ENCODE measurements at regions not wholly inside any gene's neighbourhood (a gene's known extent, or its start where the extent isn't known, plus 50 kb on each side); places are given as distances from the start of the nearest gene placed in this dataset.

GRCh38 chr9:117464941-117465616 lies 50.2 kb upstream of the ASTN2 start:
- DNase-seq (ENCODE audit: low spot score), result no peak
- Histone ChIP-seq H3K27ac (ENCODE audit: poor library complexity, severe bottlenecking) (no peak overlapping the region), H3K4me1 (ENCODE audit: insufficient read depth, poor library complexity, severe bottlenecking) (no peaks in the 10 kb centered on the region), H3K27me3 (ENCODE audit: insufficient read depth, poor library complexity, severe bottlenecking) (no peaks in the 10 kb centered on the region), H3K36me3 (ENCODE audit: low read depth) (no peaks in the 10 kb centered on the region), H3K4me3 (ENCODE audit: severe bottlenecking) (no peak overlapping the region), H3K9me3 (ENCODE audit: severe bottlenecking) (no peaks in the 10 kb centered on the region)
- no peak for TF ChIP-seq CTCF (IDR thresholded peaks at IDR 0.05; ENCODE audit: poor library complexity, severe bottlenecking)
- ATAC-seq (ENCODE audit: low read depth), result no peak

Data from RWPE2 (cell line).